ENCODE measurements at regions not wholly inside any gene's neighbourhood (a gene's known extent, or its start where the extent isn't known, plus 50 kb on each side); places are given as distances from the start of the nearest gene placed in this dataset.

DNA sequence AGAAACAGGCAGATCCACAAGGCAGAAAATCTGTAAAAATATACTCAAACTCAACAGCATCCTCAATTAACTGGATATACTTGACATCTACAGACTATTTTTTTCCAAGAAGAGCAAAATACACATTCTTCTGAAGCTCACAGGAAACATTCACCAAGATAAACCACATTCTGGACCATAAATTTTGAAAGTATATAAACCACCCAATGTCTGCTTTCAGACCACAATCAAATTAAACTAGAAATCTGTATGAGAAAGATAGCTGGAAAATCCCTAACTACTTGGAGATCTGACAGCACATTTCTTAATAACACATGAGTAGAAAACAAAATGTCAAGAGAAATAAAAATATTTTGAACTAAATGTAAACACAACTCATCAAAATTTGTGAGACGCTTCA lies 195.5 kb downstream of the ERMARD start:
- no peak for DNase-seq (ENCODE audit: low spot score)

GRCh38 chr6:169945117-169945516 lies 193.7 kb downstream of the ERMARD start:
- no peak for DNase-seq (ENCODE audit: low spot score)

GRCh38 chr6:169944415-169944814 lies 193.0 kb downstream of the ERMARD start:
- DNase-seq (ENCODE audit: low spot score): no peak

- DNase-seq (ENCODE audit: low spot score): no peak
Measured at GRCh38 chr6:169944061-169944337, 192.6 kb downstream of the ERMARD start.

DNA sequence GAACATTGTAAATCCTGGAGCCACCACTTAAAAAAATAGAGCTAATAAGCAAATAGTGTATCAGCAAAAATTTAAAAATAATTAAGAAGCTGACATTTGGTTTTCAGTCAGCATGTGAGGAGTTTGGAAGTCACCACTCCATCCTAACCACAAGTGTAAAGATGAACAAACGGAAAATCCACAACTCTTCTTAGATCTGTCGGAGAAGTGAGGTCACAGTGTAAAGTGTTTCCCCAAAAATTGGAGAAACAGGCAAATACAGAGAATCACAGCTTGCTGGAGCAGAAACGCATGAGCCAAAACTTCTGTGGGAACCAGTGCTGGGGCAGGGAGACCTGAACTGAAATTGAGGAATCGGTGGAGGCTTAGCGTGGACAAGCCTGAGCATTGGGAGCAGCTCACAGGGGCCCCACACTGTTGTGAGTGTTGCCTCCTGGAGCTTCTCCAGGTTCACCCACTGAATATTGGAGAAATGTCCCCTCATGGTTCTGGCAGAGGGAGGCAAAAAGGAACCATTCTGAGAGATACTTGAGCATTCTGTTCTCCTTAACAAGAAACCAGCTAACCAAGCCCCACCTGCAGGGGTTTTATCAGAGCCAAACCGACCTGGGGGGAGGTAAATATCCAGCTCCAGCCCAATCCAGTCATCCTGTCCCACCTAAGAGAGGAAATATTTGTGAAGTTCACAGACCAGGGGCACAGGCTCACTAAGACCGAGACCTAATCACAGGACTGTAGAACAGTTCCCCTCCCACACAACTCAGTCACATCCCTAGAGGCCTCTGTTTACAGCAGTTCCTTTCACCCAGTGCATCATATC lies 192.0 kb downstream of the ERMARD start:
- DNase-seq (ENCODE audit: low spot score): no peak

- no peak for DNase-seq (ENCODE audit: low spot score)
Measured at GRCh38 chr6:169942173-169942572, 190.8 kb downstream of the ERMARD start.

DNA sequence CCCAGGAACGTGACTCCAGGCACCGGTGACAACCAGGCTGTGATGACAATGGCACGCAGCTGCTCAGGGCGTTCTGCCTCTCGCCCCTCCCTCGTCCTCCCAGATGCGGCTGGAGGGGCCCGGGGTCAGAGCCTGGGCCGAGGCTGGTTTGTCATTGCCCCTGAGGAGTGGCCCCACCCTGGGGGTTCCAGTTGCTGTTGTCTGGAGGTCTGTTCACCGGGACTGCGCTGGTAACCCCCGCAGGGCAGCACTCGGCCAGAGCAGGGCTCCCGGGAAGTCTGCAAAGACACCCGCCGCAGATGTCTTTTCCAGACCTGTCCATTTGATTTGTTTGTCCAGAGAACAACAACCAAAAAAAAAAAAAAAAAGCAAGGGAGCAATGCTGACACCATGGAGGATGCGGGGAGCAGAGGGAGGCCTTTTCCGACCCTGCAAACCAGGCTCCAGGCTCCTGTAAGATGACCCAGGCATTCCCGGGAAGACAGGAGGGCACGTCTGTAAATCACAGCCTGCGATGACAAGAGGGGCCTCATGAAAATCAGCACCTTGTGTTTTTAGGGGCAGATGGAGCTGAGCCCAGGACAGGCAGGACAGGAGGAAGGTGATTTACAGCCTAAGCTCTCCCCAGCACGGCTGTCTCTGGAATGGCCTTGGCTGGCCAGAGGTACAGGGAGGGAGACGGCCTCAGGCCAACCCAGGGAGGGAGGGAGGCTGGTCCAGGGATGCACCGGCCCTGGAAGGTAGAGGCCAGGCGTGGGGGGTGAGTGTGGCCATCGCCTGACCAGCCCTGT lies 189.3 kb downstream of the ERMARD start:
- DNase-seq (ENCODE audit: low spot score): no peak

- no peak for DNase-seq (ENCODE audit: low spot score)
Measured at GRCh38 chr6:169939554-169940164, 188.2 kb downstream of the ERMARD start.

- DNase-seq (ENCODE audit: low spot score): no peak
Measured at GRCh38 chr6:169938731-169939130, 187.3 kb downstream of the ERMARD start.

DNA sequence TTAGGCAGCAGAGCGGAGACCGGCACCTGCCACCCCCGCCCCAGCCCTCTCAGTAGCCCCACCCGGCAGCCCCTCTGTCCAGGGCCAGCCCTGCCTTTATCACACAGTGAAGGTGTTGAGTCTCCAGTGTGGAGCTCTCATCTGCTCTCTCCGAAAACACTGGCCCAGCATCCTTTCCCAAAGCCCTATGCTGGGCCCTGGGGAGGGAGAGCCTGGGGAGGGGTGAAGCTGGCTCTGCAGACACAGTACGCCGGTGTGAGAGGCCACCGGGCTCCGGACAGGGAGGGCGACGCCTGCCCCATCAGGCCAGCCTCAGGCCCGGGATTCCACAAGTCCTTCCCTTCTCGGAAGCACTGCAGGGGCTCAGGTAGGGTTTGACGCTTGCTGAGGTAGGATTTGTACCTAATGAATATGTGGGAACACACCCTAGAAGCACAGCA lies 186.9 kb downstream of the ERMARD start:
- no peak for DNase-seq (ENCODE audit: low spot score)

- DNase-seq (ENCODE audit: low spot score): no peak
Measured at GRCh38 chr6:169937389-169938261, 186.2 kb downstream of the ERMARD start.

DNA sequence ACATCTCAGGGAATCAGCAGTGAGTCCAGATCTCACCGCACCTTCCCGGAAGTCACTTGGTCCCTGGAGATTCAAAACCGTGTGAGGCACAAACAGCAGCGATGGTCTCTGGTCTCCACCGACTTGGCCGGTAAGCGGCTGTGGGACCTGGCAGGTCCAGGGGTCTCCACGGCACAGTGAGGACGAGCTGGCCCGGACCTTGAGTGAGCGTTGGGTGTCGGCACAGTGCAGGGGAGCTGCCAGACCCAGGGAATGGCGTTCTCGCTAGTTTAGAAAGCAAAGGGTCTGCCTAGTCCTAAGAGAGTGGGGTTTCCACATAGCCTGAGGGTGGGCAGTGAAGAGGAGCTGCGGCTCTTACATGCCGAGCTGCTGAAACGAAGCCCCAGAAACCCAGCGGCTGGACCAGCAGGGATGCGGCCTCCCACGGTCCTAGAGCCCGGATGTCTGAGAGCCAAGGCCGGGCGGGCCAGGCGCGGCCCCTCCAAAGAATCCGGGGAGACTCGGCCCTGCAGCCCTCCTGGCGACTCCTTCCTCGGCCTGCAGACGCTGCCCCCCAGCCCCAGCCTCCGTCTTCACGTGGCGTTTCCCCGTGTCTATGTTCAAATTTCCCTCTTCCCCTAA lies 185.0 kb downstream of the ERMARD start:
- DNase-seq (ENCODE audit: low spot score): no peak

DNA sequence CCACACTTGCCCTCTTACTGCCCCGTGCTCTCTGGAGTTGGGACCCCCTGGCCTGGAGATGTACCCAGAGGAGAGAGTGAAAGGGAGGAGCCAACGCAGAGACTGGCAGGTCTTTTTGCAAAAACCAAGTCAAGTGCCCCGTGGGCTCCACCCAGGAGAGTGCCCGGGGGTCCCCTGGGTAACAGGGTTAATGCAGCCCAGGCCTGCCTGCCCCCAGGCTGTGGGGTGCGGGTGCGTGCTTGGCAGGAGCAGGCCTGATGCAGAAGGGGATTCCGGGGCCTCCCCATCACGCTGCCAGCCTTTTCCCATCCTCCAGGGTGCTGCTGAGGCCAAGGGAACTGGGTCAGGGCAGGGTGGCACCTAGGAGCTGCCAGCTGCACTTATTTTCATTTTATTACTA lies 184.4 kb downstream of the ERMARD start:
- DNase-seq (ENCODE audit: low spot score): no peak

DNA sequence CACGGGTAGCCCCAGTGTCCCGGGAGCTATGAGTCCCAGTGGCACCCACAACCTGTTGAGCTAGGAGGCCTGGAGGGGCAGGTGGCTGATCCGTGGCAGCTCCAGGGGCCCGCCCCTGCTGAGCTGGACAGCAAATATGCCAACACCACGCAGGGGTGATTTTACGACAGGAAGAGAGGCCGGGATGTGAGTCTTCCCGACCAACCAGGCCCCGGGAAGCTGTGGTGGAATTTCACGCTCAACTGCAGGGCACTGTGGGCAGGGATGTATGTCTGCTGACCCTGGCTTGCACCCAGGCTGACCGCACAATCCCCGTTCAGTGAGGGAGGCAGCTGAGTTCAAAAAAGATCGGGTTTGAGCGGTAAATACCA lies 183.9 kb downstream of the ERMARD start:
- DNase-seq (ENCODE audit: low spot score): no peak

GRCh38 chr6:169934699-169935347 lies 183.4 kb downstream of the ERMARD start:
- DNase-seq (ENCODE audit: low spot score): no peak

GRCh38 chr6:169933839-169934698 lies 182.6 kb downstream of the ERMARD start:
- peak; percentile 88 for DNase-seq (ENCODE audit: low spot score)

DNA sequence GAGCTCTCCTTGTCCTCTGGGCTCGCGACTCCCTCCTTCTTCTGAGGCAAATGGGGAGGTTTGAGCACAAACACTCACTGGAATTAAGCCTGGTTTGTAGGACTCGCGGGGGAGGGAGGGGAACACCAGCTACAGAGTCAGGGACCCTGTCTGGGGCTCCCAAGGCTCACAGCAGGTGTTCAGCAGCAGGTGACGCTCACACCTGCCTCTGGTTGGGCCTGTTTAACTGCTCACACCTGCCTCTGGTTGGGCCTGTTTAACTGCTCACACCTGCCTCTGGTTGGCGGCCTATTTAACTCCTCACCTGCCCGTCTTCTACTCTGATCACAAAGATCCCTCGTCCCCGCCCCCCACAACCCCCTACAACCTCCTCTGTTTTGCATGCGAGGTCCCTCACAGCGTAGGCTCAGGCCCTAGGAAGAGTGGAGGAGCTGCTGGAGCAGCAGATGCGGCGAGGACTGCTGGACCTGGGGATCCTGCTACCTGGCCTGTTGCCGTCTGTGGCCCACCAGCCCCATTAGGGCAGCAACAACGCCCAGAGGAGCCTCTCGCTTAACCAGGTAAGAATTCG lies 181.9 kb downstream of the ERMARD start:
- no peak for DNase-seq (ENCODE audit: low spot score)

GRCh38 chr6:169932491-169932890 lies 181.1 kb downstream of the ERMARD start:
- no peak for DNase-seq (ENCODE audit: low spot score)

DNA sequence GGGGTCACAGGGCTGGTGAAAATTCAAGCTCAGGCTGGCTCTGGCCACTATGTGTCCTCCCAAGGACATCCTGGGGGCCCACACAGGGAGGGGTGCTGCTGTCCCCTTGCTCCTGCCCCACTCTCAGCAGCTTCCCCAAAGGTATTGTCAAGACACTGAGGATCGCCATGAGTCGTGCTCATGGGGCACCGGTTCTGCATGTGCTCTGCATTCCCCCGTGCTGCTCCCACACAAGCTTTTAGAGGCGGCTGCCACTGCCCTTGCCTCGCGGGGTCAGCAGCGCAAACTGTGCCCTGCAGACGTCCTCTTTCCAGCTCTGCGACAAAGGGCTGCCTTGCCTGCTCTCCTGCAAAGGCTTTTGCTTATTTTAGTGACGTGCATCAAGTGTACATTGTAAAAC lies 179.8 kb downstream of the ERMARD start:
- no peak for DNase-seq (ENCODE audit: low spot score)

DNA sequence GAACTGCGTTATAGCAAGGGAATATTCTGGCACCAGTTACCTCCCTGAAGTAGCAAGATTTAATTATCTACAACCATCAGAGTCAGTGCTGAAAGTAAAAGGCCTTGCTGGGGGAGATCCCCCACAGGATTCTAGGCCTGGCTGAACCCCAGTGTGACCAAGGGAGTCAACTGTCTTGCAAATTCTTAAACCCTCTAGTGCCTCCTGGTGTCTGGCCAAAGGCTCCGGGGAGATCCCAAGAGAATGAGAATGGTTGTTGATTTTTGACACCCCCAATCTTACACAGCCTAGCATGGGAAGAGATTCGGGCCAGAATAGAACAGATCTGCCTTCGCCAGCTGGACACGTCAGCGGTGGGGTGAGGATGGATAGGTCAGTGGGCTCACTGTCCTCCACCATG lies 179.4 kb downstream of the ERMARD start:
- DNase-seq (ENCODE audit: low spot score): no peak
